ENCODE measurements at regions not wholly inside any gene's neighbourhood (a gene's known extent, or its start where the extent isn't known, plus 50 kb on each side); places are given as distances from the start of the nearest gene placed in this dataset.

DNA sequence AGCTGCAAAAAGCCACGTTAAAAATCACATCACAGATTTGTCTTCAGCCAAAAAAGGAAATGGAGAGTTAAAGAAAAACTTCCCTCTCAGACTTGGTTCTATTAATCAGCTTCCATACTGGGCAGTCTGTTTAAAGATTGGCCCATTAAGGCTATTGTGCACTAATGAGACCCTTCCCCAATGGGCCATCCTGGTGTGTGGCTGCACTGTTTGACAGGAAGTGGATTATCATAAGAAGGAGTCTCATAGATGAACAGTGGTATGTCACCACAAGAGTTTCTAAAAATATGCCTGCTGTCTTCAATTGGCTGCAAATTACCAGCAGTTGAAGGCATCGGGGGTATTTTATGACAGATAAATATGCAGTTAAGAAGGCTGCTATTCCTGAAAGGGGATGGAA lies 247.6 kb upstream of the THSD7B start:
- WGBS = 62% methylated on average over 2 of the region's 2 CpGs
- Histone ChIP-seq H3K27ac (ENCODE audit: low read depth, low read length) (no peak overlapping the region), H3K4me1 (ENCODE audit: insufficient read depth, low read length) (peaks cover 13% of the 10 kb centered on the region), H3K9me3 (ENCODE audit: insufficient read depth, low read depth, low read length) (no peaks in the 10 kb centered on the region), H3K27me3 (ENCODE audit: insufficient read depth, low read length) (peaks cover 36% of the 10 kb centered on the region), H3K4me3 (ENCODE audit: low read length) (no peak overlapping the region), H3K9ac (ENCODE audit: low read depth, low read length) (no peak overlapping the region), H3K36me3 (ENCODE audit: insufficient read depth, low read length) (no peaks in the 10 kb centered on the region)

DNA sequence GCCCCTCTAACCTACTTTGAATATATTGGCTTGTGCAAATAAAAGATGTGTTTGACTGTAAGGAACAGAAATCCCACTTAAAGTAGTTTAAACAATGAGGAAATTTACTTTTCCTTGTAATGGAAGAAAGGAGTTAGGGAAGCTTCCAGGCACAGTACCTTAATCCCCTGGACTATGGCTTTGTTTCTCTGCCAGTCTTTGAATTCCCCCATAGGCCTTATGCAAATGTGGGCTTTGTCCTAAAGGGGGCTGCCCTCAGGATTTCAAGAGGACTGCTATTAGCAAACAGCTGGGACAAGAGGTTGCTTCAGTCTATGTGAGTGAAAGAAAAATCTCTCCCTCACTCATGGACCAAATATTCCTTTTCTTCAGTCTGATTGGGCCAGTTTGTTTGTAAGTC lies 255.1 kb upstream of the THSD7B start:
- peaks cover 19% of the 10 kb centered on the region for H3K4me1 ChIP-seq (ENCODE audit: insufficient read depth, low read length)
- H3K36me3 ChIP-seq (ENCODE audit: insufficient read depth, low read length) = no peaks in the 10 kb centered on the region
- peak overlapping the region; percentile 17; the same call in 1 of the 2 replicates for H3K27ac ChIP-seq (ENCODE audit: low read depth, low read length)
- no peak overlapping the region for H3K9ac ChIP-seq (ENCODE audit: low read depth, low read length)
- no peaks in the 10 kb centered on the region for H3K9me3 ChIP-seq (ENCODE audit: insufficient read depth, low read depth, low read length)
- peaks cover 96% of the 10 kb centered on the region for H3K27me3 ChIP-seq (ENCODE audit: insufficient read depth, low read length)
- H3K4me3 ChIP-seq (ENCODE audit: low read length) = no peak overlapping the region

DNA sequence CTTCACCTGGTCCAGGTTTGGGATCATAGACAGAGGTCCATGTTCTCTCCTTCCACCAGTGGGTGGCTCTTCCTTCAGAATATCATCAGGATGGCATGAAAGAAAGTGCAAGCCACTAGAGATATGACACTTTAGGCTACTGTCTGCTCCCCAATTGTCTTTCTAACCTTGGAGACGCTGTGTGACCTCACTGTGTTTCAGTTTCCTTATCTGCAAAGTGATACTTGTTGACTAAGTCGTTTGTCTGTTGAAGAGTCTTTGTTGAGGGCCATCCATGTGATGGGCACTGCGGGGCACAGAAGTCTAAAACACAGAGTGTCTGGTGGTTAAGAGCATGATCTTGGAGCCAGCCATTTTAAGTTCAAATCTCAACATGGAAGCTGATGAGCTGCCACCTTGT lies 259.9 kb upstream of the THSD7B start:
- Histone ChIP-seq H3K9ac (ENCODE audit: low read depth, low read length) (no peak overlapping the region), H3K9me3 (ENCODE audit: insufficient read depth, low read depth, low read length) (no peaks in the 10 kb centered on the region), H3K27ac (ENCODE audit: low read depth, low read length) (no peak overlapping the region), H3K27me3 (ENCODE audit: insufficient read depth, low read length) (peaks cover 74% of the 10 kb centered on the region), H3K4me1 (ENCODE audit: insufficient read depth, low read length) (peaks cover 11% of the 10 kb centered on the region), H3K4me3 (ENCODE audit: low read length) (no peak overlapping the region), H3K36me3 (ENCODE audit: insufficient read depth, low read length) (no peaks in the 10 kb centered on the region)
- 88% methylated on average over 3 of the region's 3 CpGs for WGBS

DNA sequence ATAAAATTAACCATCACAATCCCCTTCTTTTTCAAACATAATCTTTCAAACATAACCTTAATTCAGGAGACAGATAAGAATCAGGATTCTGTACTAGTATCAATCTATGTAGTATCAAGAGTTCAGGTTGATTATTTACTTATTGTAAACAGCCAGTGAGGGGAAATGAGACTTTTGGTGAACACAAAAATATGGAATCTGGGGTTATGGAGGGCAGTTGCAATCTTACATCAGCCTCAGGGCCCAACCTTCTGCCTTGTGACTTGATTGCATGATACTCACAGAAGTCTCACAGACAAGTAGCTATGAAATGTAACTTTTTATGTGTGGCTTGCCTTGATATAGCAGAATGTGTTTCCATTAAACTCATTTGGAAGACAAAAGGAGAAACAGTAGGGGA lies 262.7 kb upstream of the THSD7B start:
- no peaks in the 10 kb centered on the region for H3K4me1 ChIP-seq (ENCODE audit: insufficient read depth, low read length)
- H3K4me3 ChIP-seq (ENCODE audit: low read length) = no peak overlapping the region
- H3K36me3 ChIP-seq (ENCODE audit: insufficient read depth, low read length) = no peaks in the 10 kb centered on the region
- H3K27ac ChIP-seq (ENCODE audit: low read depth, low read length) = no peak overlapping the region
- no peak overlapping the region for H3K9ac ChIP-seq (ENCODE audit: low read depth, low read length)
- H3K9me3 ChIP-seq (ENCODE audit: insufficient read depth, low read depth, low read length) = no peaks in the 10 kb centered on the region
- H3K27me3 ChIP-seq (ENCODE audit: insufficient read depth, low read length) = peaks cover 50% of the 10 kb centered on the region

DNA sequence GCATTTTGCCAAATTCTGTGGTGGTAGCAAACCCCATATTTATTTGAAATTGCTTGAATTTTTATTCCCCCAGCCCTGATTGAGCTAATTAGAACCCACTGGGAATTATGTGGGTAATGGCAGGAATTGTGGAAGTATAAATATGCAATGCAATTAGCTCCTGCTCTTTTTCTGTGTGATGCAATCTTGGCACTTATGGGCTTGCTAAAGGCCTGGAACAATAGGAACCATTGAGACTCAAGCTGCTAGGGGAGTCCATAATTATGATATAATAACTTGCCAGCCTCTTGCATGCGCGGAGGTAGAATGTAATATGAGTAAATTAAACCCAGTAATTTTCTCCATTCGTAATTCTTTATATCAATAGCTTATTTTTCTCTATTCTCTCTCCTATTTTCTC lies 267.6 kb upstream of the THSD7B start:
- H3K27ac ChIP-seq (ENCODE audit: low read depth, low read length) = no peak overlapping the region
- no peaks in the 10 kb centered on the region for H3K4me1 ChIP-seq (ENCODE audit: insufficient read depth, low read length)
- H3K9ac ChIP-seq (ENCODE audit: low read depth, low read length) = no peak overlapping the region
- H3K36me3 ChIP-seq (ENCODE audit: insufficient read depth, low read length) = no peaks in the 10 kb centered on the region
- WGBS = no CpG with 5 or more reads among the region's 3 CpGs
- H3K9me3 ChIP-seq (ENCODE audit: insufficient read depth, low read depth, low read length) = no peaks in the 10 kb centered on the region
- peaks cover 2% of the 10 kb centered on the region; the same call in 1 of the 2 replicates for H3K27me3 ChIP-seq (ENCODE audit: insufficient read depth, low read length)
- H3K4me3 ChIP-seq (ENCODE audit: low read length) = no peak overlapping the region

DNA sequence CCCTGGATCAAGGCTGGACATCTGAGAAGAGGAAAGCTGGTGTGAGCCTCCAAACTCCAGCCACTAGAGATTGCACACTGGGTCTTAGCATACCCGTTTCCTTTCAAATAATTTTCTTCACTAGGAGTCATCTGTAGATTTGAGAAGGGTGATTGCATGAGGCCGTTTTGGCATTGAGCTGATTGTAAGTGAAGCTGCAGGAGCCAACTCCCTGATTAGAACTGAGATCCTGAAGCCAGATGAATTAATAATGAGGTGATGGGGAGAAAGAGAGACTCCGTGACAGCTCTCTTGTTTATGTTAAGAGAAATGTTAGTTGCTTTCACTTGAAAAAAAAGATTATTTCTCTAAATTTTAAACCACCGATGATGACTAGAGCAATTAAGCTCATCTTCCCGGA lies 268.4 kb upstream of the THSD7B start:
- Histone ChIP-seq H3K9me3 (ENCODE audit: insufficient read depth, low read depth, low read length) (no peaks in the 10 kb centered on the region), H3K27me3 (ENCODE audit: insufficient read depth, low read length) (no peaks in the 10 kb centered on the region; the same call in 1 of the 2 replicates), H3K27ac (ENCODE audit: low read depth, low read length) (no peak overlapping the region), H3K4me1 (ENCODE audit: insufficient read depth, low read length) (no peaks in the 10 kb centered on the region), H3K4me3 (ENCODE audit: low read length) (no peak overlapping the region), H3K9ac (ENCODE audit: low read depth, low read length) (no peak overlapping the region), H3K36me3 (ENCODE audit: insufficient read depth, low read length) (no peaks in the 10 kb centered on the region)
- WGBS = 94% methylated on average over 4 of the region's 5 CpGs

DNA sequence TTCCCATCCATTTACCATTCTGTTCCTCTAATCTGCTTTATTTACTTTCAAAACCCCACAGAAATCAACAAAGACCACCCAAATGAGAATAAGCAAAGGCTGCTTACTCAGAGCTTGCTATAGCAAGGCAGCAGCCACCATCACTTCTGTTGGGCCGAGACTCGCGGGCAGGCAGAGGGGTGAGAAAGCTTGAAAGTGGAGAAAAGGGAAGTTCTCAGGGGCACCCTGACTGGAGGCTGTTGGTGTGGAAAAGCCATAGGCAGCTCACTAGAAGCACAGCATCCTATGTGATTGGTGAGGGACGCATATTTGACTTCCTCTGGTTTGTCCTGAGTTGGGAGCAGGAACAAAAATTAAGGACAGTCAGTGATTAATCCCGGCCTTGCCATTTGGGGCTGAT lies 269.7 kb upstream of the THSD7B start:
- H3K27me3 ChIP-seq (ENCODE audit: insufficient read depth, low read length) = no peaks in the 10 kb centered on the region
- H3K9me3 ChIP-seq (ENCODE audit: insufficient read depth, low read depth, low read length) = no peaks in the 10 kb centered on the region
- WGBS = 93% methylated on average over 5 of the region's 5 CpGs
- H3K27ac ChIP-seq (ENCODE audit: low read depth, low read length) = no peak overlapping the region
- H3K9ac ChIP-seq (ENCODE audit: low read depth, low read length) = no peak overlapping the region
- H3K36me3 ChIP-seq (ENCODE audit: insufficient read depth, low read length) = no peaks in the 10 kb centered on the region
- H3K4me1 ChIP-seq (ENCODE audit: insufficient read depth, low read length) = no peaks in the 10 kb centered on the region
- H3K4me3 ChIP-seq (ENCODE audit: low read length) = no peak overlapping the region

DNA sequence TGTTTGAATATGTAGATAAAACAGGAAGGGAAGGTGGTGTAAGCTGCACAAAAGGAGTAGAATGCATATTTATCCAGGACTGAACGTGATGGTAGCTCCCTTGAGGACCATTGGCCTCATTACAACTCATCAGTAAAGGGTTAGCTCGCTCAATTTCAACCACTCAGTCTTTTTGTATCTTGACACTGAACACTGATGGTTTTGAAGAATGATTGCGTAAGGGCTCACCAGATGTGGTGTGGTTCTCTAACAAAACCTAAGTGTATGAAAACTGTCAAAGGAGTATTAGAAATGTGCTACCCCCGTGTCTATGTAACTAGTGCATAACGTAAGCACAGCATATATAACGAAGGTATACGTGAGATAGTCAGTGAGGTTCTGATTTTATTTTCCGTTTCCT lies 272.4 kb upstream of the THSD7B start:
- Histone ChIP-seq H3K27me3 (ENCODE audit: insufficient read depth, low read length) (no peaks in the 10 kb centered on the region), H3K27ac (ENCODE audit: low read depth, low read length) (no peak overlapping the region), H3K36me3 (ENCODE audit: insufficient read depth, low read length) (no peaks in the 10 kb centered on the region), H3K4me3 (ENCODE audit: low read length) (no peak overlapping the region), H3K9me3 (ENCODE audit: insufficient read depth, low read depth, low read length) (no peaks in the 10 kb centered on the region), H3K9ac (ENCODE audit: low read depth, low read length) (no peak overlapping the region), H3K4me1 (ENCODE audit: insufficient read depth, low read length) (no peaks in the 10 kb centered on the region)
- 83% methylated on average over 8 of the region's 8 CpGs for WGBS

DNA sequence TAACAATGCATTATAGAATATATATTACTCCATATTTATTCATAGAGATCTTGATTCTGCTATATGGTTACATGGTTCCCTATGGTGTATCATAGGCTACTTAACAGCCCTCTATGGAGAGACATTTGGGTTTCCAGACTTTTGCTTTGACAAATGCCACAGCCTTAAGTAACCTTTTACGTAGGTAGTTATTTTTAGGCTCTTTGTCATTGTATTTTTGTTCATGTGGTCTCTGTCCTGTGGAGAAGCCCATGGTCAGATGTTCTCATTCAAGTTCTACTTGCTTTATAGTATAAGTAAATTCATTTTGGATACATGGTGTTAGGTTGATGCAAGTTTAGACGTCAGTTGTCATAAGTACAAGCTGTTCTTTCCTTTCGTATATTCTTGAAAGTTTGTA lies 275.2 kb upstream of the THSD7B start:
- Histone ChIP-seq H3K27me3 (ENCODE audit: insufficient read depth, low read length) (no peaks in the 10 kb centered on the region), H3K36me3 (ENCODE audit: insufficient read depth, low read length) (no peaks in the 10 kb centered on the region), H3K4me1 (ENCODE audit: insufficient read depth, low read length) (no peaks in the 10 kb centered on the region), H3K4me3 (ENCODE audit: low read length) (no peak overlapping the region), H3K27ac (ENCODE audit: low read depth, low read length) (no peak overlapping the region), H3K9ac (ENCODE audit: low read depth, low read length) (no peak overlapping the region), H3K9me3 (ENCODE audit: insufficient read depth, low read depth, low read length) (no peaks in the 10 kb centered on the region)
- 96% methylated on average over 3 of the region's 3 CpGs for WGBS

DNA sequence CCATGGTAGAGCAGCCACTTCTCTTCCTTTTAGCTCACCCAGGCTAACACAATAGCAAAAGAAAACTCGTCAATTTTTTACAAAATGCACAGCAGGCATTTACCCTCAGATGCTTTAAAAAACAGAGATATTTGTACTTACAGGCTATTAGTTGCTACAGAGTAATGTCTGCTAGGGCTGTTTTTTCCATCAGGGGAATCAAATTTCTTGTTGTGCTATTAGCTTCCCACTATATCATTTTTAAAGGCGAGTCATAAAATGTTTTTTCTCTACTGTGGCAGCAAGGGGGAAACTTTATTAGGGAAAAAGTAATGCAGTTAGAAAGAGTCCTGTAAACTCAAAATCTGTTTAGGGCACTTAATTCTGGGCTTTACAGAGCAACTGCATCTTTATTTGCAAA lies 277.9 kb upstream of the THSD7B start:
- Histone ChIP-seq H3K27me3 (ENCODE audit: insufficient read depth, low read length) (no peaks in the 10 kb centered on the region), H3K9me3 (ENCODE audit: insufficient read depth, low read depth, low read length) (no peaks in the 10 kb centered on the region), H3K9ac (ENCODE audit: low read depth, low read length) (no peak overlapping the region), H3K4me3 (ENCODE audit: low read length) (no peak overlapping the region), H3K4me1 (ENCODE audit: insufficient read depth, low read length) (no peaks in the 10 kb centered on the region), H3K36me3 (ENCODE audit: insufficient read depth, low read length) (no peaks in the 10 kb centered on the region), H3K27ac (ENCODE audit: low read depth, low read length) (no peak overlapping the region)
- WGBS = 95% methylated on average over 2 of the region's 2 CpGs

DNA sequence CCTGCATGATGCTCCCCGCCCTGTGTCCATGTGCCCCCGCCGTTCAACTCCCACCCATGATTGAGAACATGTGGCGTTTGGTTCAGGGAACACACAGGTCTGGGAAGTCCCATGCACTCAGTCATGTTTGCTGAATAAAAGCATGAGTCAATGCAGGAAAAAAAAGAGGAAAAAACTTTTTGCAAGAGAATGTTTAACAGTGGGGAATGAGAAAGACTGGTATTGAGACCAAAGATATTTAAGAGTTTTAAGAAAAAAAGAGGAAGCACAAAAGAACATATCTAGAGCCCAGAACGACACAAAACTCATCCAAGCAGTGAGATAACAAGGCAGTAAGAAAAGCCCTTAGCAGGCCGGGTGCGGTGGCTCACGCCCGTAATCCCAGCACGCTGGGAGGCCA lies 279.2 kb upstream of the THSD7B start:
- 97% methylated on average over 10 of the region's 10 CpGs for WGBS
- Histone ChIP-seq H3K27ac (ENCODE audit: low read depth, low read length) (no peak overlapping the region), H3K27me3 (ENCODE audit: insufficient read depth, low read length) (no peaks in the 10 kb centered on the region), H3K4me1 (ENCODE audit: insufficient read depth, low read length) (no peaks in the 10 kb centered on the region), H3K36me3 (ENCODE audit: insufficient read depth, low read length) (no peaks in the 10 kb centered on the region), H3K9me3 (ENCODE audit: insufficient read depth, low read depth, low read length) (no peaks in the 10 kb centered on the region), H3K9ac (ENCODE audit: low read depth, low read length) (no peak overlapping the region), H3K4me3 (ENCODE audit: low read length) (no peak overlapping the region)

DNA sequence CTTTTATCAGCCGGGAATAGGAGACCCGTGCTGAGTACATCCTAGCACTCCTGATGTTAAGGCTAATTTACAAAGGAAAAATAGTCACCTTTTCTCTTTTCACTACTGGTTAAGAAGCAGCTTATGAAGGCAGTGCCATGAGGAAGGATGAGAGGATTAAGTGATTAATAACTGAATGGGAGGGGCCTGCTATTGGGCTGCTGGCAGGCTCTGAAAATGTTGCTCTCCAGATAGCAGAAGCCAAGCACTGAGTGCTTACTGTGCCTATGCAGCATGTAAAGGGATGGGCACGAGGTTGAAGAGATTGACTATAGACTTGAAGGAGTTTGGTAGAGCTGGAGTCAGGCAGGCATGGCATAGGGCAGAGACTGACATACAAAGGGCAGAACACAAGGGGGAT lies 282.4 kb upstream of the THSD7B start:
- Histone ChIP-seq H3K27me3 (ENCODE audit: insufficient read depth, low read length) (no peaks in the 10 kb centered on the region), H3K9ac (ENCODE audit: low read depth, low read length) (no peak overlapping the region), H3K4me3 (ENCODE audit: low read length) (no peak overlapping the region), H3K9me3 (ENCODE audit: insufficient read depth, low read depth, low read length) (peaks cover 2% of the 10 kb centered on the region; the same call in 1 of the 2 replicates), H3K27ac (ENCODE audit: low read depth, low read length) (no peak overlapping the region), H3K36me3 (ENCODE audit: insufficient read depth, low read length) (no peaks in the 10 kb centered on the region), H3K4me1 (ENCODE audit: insufficient read depth, low read length) (no peaks in the 10 kb centered on the region)
- 84% methylated on average over 1 of the region's 3 CpGs for WGBS
